GM12892 (cell line): ENCODE measurements at regions not wholly inside any gene's neighbourhood (a gene's known extent, or its start where the extent isn't known, plus 50 kb on each side); places are given as distances from the start of the nearest gene placed in this dataset.

Experiments
- POLR2A ChIP-seq: IDR thresholded peaks from 2 replicates; pipeline ENCODE4 v1.6.1; 2011; ENCODE audit warnings: low read depth, low read length, control low read depth
- POLR2AphosphoS5 ChIP-seq: IDR thresholded peaks from 2 replicates; pipeline ENCODE4 v1.6.1; 2011; ENCODE audit warnings: low read depth, low read length, control low read depth
- TAF1 ChIP-seq: IDR thresholded peaks from 2 replicates; pipeline ENCODE4 v1.6.1; 2011; ENCODE audit warnings: low read depth, mild to moderate bottlenecking, control low read depth, low read length, borderline replicate concordance

- no peak for TF ChIP-seq POLR2A
- no peak for TF ChIP-seq POLR2AphosphoS5
- no peak for TF ChIP-seq TAF1
Measured at GRCh38 chr4:79673377-79673776, 265.3 kb upstream of the GK2 start.
